KG1 (cell line): ENCODE measurements at regions not wholly inside any gene's neighbourhood (a gene's known extent, or its start where the extent isn't known, plus 50 kb on each side); places are given as distances from the start of the nearest gene placed in this dataset.

Source experiments
- DNase-seq: peaks from one replicate; lab custom pipeline; 2025; lab: John Stamatoyannopoulos, UW

DNA sequence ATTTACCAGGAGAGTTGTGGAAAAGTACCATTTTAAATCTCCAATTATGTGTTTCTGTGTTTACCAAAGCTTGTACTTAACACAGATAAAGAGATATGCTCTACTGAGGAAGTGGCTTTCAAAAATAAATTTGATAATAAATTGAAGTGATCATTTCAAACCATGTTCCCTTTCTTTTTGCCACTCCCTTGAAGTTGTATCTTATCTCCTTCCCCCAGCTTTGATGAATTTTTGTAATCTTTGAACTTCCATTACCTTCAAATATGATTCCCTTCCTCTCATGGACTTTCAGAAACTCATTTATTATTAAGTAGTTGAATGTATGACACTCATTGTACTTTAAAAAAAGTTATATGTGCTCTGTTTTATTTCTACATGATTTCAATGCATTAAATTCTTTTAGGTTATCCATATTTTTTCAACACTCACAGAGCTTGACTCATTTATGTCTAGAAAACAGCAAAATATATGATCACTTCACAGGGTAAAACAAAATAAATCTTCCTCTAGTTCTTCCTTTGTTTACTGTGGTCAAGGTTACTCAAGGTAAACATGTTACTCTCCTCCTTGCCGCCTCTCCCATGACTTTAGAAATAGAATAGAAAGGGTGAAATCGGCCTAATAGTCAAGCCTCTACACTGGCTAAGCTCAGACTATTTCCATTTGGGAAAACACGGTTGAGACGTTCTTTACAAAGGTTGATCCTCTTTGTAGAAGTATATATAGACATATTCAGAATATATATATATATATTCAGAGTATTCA is 251.2 kb upstream of the SPRY2 start:
- no peak for DNase-seq

DNA sequence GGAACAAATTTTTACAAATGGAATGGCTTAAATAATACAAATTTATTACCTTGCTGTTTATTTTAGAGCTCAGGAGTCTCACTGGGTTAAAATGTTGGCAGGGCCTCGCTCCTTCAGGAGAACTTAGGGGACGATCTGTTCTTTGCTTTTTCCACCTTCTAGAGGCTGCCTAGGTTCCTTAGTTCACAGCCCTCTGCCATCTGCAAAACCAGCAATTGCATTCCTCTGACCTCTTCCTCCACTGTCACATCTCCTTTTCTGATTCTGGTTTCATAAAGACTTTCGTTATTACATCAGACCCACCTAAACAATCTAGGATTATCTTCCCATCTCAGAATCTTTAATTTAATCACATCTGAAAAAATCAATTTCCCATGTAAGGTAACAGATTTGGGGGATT is 249.6 kb upstream of the SPRY2 start:
- DNase-seq, result no peak

DNA sequence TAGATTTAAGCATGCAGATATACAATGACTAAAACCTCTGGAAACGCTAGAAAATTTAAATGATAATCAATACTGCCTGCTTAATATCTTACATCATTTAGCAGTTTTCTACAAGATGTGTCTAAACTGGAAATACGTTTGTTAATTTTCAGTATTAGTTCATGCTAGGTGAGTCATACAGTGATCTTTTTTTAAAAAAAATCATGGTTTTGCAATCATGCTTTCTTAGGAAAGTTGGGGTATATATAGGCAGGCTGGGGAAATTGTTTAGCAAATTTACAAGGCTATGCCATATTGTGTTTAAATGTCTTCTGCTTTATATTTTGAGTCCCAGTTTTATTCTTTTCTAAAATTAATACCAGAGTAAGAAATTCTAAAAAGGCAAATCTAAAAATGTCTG is 245.4 kb upstream of the SPRY2 start:
- no peak for DNase-seq

DNA sequence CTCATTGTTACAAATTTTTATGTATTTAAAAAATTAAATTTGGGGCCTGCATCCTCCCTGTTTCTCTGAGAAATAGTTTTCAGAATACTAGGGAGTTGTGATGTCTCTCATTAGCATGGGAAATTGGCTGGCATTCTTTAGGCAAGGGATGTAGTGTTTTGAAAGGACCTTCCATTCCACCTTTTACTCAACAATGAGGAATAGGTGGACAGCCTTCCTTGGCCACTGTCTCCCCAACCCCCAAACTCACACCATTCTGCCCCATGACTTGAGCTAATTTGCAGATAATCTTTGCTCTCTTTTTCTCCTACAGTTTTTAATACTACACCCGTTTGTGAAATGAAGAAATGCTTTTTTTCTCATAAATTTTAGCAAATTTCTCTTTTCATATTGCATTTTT is 244.6 kb upstream of the SPRY2 start:
- DNase-seq, result no peak

DNA sequence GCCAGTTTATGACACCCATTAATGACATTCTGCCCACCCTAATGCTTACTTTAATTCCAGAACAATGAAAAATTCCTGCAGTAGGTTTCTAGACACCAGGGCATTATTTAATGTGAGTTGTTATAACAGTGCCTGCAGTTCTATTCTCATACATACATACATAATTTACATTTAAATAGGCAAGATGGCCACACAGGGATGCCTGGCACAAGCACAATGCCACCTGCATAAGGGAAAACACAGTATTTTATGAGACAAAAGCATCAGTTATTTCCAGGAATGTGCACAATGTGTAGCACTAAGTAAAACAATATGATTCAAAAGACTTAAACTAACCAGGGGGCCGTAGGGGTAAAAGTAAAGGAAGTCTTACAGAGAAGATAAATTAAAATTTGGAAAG is 243.9 kb upstream of the SPRY2 start:
- DNase-seq, result no peak

- no peak for DNase-seq
Observed at GRCh38 chr13:80584306-80584705, 243.4 kb upstream of the SPRY2 start.

DNA sequence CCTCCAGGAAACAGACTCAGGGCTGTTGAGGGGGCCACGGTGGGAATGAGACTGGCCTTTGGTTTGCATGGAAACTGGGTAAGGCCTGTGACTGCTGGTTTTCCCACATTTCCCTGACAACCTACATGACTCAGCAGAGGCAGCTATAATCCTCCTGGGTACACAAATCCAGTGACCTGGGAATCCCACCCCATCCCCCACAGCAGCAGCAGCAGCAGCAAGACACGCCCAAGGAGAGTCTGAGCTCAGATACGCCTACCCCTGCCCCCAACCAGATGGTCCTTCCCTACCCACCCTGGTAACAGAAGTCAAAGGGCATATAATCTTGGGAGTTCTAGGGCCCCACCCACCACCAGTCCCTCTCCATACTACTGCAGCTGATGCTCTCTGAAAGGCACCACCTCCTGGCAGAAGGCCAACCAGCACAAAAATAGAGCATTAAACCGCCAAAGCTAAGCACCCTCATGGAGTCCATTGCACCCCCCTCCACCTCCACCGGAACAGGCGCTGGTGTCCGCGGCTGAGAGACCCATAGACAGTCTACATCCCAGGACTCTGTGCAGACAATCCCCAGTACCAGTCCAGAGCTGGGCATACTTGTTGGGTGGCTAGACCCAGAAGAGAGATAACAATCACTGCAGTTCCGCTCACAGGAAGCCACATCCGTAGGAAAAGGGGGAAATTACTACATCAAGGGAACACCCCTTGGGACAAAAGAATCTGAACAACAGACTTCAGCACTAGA is 237.2 kb upstream of the SPRY2 start:
- DNase-seq, result no peak

DNA sequence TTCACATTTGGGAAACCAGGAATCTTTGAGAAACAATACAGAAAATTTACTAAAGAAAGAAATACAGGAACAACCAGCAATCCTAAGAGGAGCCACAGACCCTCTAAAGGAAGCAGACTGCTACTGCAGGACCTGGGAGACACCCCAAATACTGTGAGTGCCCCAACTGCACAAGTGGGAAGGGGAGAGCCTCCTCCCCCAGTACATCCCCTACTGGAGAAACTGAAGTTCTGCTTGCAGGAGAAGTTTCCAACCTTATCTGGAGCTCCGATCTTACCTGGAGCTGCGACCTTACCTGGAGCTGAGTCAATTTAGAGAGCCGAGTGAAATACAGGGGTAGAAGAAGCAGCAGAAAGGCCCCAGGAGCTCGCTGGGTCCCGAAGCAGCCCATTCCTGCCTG is 236.4 kb upstream of the SPRY2 start:
- no peak for DNase-seq

DNA sequence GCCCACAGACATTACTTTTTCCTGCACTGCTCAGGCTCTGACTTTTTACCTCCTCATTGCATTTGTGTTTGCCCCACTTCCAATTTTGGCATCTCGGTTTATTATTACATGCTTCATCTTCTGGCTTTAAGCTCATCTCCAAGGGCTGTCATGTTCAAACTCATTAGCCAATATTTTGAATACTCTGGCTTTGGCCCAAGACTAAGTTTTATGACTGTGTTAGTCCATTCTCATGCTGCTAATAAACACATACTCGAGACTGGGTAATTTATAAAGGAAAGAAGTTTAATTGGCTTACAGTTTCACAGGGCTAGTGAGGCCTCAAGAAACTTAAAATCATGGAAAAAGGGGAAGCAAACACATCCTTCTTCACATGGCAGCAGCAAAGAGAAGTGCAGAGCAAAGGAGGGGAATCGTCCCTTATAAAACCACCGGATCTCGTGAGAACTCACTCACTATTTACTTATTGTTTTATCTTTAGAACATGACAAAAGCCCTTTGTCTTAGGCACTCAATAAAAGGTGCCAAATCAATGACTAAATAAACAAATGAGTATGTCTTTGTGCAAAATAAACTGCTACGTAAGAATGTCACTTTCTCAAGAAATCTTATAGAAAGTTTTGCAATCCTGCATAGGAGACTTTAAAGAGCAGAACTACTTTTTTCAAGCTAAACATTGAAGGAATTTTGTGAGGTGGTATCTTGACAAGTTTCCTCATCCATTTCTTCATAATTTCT is 233.4 kb upstream of the SPRY2 start:
- DNase-seq, result no peak

DNA sequence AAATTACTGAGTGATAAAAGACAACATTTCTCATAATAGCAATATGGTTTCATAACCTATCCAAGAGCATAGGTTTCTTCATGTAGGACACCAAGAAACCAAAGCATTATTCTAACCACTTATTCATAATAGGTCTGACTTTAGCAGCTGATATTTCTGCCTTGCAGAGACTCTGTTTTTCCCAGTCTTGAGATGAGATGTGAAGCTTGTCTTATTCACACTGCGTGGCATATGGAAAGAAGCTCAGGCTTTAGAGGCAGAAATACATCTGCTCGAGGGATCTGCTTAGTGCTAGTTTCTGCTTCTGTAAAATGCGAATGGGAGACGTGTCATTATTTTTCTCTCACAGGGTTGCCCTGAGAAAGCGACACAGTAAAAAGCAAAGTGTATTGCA is 232.0 kb upstream of the SPRY2 start:
- DNase-seq, result no peak

- no peak for DNase-seq
Observed at GRCh38 chr13:80572308-80572922, 231.5 kb upstream of the SPRY2 start.

DNA sequence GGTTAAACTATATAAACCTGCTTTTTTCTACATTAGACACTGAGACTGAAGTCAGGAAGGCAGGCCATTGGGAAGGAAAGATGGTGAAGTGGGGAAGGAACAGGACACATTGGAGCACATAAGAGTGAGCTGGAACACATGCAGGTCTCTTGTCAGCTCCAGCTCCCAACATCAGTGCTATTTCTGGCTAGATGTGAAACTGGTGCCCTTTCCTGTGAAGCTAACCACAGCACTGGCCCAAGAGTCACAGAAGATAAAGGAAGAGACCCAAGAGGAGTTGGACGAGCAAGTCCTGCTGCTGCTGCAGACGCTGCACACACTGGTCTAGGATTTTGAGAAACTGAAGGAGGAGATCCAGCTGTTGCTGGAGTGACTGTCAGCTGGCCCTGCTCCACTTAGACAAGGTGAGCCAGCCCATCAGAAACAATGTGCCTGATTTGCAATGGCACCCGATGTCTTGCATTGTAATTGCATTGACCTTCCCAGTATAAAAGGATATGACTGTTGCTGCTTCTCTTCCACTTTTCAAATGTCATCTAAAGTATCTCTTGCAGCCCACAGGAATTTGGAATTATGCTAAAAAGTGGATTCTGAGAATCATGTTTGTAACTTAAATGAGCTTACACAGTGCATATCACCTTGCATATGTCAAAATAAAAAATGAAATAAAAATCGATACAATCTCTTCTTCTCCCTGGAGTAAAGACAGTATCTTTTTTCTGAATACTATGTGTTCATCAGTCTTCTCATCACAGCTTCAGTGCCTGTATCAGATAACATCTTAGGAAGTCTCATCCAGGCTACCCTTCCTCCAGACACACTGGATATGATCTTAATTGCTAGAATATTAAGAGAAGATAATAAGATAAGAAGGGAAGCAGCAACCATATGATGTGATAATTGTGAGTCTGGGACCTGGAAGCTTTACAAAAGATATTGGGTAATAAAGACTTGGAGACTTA is 230.7 kb upstream of the SPRY2 start:
- no peak for DNase-seq

GRCh38 chr13:80563439-80563838 is 222.5 kb upstream of the SPRY2 start:
- no peak for DNase-seq

DNA sequence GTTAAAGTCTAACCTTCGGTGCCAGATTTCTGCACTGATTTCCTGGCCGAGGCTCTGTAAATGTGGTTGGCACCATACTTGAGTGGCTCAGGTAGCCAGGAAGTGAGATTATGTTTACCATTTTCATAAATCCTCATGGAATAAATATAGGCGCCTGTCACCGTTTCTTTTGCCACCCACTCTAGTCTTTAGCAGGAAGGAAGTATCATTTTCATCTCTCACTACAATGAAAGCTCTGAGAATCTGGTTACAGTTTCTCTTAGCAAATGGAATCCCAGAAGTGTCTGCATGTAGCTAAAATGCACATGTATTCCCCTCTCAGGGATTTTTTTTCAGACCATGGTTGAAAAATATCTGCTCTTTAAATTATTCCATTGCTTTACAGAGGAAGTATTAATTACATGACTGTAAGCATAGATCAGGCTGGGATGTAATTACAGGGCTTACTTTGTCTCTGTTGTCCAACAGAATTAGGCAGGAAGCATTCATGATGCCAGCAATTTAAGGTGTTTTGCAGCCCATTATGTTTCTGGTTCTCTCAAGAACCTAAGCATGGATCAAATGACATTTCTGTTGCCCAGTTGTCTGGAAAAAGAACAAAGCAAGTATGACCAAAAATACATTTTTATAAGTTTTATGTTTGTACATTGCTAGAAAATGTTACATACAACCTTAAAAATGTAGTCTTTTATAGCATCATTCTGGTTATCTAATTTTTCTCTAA is 221.7 kb upstream of the SPRY2 start:
- DNase-seq, result no peak

DNA sequence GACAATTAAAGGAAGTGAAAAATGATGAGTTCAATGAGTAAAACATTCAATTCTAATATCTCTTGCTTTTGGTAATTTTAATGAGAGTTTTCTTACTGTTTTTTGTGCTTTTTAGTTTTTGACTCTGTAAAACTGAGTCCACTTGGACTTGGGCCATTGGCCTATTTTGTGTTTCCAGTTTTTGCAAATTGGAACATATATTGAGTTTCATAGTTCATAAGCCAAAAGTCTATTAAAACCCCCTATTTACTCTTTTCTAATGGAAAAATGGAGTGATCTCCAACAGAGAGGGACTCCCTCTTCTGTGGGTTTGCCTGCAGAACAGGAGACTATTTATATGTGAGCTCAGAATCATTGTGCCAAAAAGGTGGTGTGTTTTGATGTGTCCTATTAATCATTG is 219.7 kb upstream of the SPRY2 start:
- no peak for DNase-seq

GRCh38 chr13:80559944-80560343 is 219.0 kb upstream of the SPRY2 start:
- no peak for DNase-seq

DNA sequence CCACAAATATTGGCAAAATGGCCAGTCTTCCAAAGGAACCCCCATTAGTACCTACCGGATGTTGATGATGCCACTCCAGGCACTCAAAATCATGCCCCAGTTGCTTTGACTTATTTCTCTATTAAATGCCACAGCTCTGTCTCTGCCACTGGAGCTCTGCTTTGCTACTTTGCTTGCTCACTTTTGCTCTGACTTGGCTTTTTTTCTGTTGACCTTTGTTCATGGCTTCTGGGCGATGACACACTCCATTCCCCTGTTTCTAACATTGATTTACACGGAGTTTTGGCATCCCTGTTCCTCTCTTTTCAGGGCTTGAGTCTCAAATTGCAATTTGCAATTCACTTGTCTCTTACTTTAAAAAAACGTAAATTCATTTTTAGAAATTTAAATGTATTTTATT is 217.1 kb upstream of the SPRY2 start:
- DNase-seq, result no peak

- DNase-seq, result no peak
Observed at GRCh38 chr13:80555796-80556678, 215.1 kb upstream of the SPRY2 start.

- no peak for DNase-seq
Observed at GRCh38 chr13:80552851-80553440, 212.0 kb upstream of the SPRY2 start.
